Hematopoietic multipotent progenitor cell treated with erythropoietin and hydrocortisone succinate and interleukin-3 and kit ligand, for 4 days (in vitro differentiated cells): ENCODE measurements at regions not wholly inside any gene's neighbourhood (a gene's known extent, or its start where the extent isn't known, plus 50 kb on each side); places are given as distances from the start of the nearest gene placed in this dataset.
"Not testable (repeated sequence)": the region's sequence is repeated elsewhere in the genome, so short reads cannot be mapped to it uniquely, and the experiment has no call there.

Experiments
- DNase-seq: peaks from one replicate; pipeline ENCODE4 v3.0.0-alpha.2; 2015

- DNase-seq = no peak
Measured at GRCh38 chrX:121179972-121180371, 132.6 kb downstream of the GLUD2 start.

GRCh38 chrX:121191779-121192178 lies 144.4 kb downstream of the GLUD2 start:
- no peak for DNase-seq

- DNase-seq = no peak
Measured at GRCh38 chrX:121195719-121196118, 148.3 kb downstream of the GLUD2 start.

GRCh38 chrX:121196872-121197444 lies 149.5 kb downstream of the GLUD2 start:
- not testable (repeated sequence) for DNase-seq

- no peak for DNase-seq
Measured at GRCh38 chrX:121208563-121208962, 161.2 kb downstream of the GLUD2 start.

GRCh38 chrX:121216641-121217374 lies 169.4 kb downstream of the GLUD2 start:
- DNase-seq = no peak

GRCh38 chrX:121221322-121221977 lies 174.0 kb downstream of the GLUD2 start:
- no peak for DNase-seq

GRCh38 chrX:121227888-121228287 lies 180.5 kb downstream of the GLUD2 start:
- DNase-seq = no peak

- no peak for DNase-seq
Measured at GRCh38 chrX:121231566-121232358, 184.4 kb downstream of the GLUD2 start.

- no peak for DNase-seq
Measured at GRCh38 chrX:121236040-121236439, 188.6 kb downstream of the GLUD2 start.

GRCh38 chrX:121238093-121238492 lies 190.7 kb downstream of the GLUD2 start:
- no peak for DNase-seq

GRCh38 chrX:121244511-121244910 lies 197.1 kb downstream of the GLUD2 start:
- DNase-seq = no peak

- DNase-seq = no peak
Measured at GRCh38 chrX:121245763-121246162, 198.4 kb downstream of the GLUD2 start.

GRCh38 chrX:121254336-121254735 lies 206.9 kb downstream of the GLUD2 start:
- DNase-seq = peak; percentile 0

GRCh38 chrX:121256647-121257046 lies 209.2 kb downstream of the GLUD2 start:
- no peak for DNase-seq

GRCh38 chrX:121258545-121258944 lies 211.1 kb downstream of the GLUD2 start:
- DNase-seq = no peak

- DNase-seq = no peak
Measured at GRCh38 chrX:121259170-121259569, 211.8 kb downstream of the GLUD2 start.

GRCh38 chrX:121260596-121261240 lies 213.3 kb downstream of the GLUD2 start:
- no peak for DNase-seq

- no peak for DNase-seq
Measured at GRCh38 chrX:121283921-121284320, 236.5 kb downstream of the GLUD2 start.

GRCh38 chrX:121298499-121298898 lies 251.1 kb downstream of the GLUD2 start:
- DNase-seq = no peak

- DNase-seq = no peak
Measured at GRCh38 chrX:121301356-121301755, 253.9 kb downstream of the GLUD2 start.

- no peak for DNase-seq
Measured at GRCh38 chrX:121301822-121302221, 254.4 kb downstream of the GLUD2 start.

- no peak for DNase-seq
Measured at GRCh38 chrX:121307449-121307848, 260.0 kb downstream of the GLUD2 start.
